ENCODE measurements at regions not wholly inside any gene's neighbourhood (a gene's known extent, or its start where the extent isn't known, plus 50 kb on each side); places are given as distances from the start of the nearest gene placed in this dataset.
"Not testable (repeated sequence)": the region's sequence is repeated elsewhere in the genome, so short reads cannot be mapped to it uniquely, and the experiment has no call there.

DNA sequence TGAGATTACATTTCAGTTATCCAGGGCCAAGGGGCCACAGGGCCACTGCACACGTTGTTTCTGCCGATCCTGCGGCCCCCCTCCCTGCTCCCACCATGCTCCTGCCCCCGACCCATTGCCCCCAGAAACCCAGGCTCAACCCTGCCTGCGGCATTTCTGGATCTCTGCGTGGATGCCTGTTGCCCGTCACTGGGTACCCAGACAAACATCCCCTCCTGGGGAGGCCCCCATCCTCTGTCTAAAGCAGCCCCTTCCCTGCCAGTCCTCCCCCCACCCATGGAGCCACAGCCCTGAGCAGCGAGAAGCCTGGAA is 326.4 kb upstream of the SFSWAP start:
- Histone ChIP-seq H3K27me3 (peaks cover 21% of the 10 kb centered on the region), H3K36me3 (no peaks in the 10 kb centered on the region), H3K4me3 (no peak overlapping the region), H3K9me3 (no peaks in the 10 kb centered on the region)
- no peak for DNase-seq

DNA sequence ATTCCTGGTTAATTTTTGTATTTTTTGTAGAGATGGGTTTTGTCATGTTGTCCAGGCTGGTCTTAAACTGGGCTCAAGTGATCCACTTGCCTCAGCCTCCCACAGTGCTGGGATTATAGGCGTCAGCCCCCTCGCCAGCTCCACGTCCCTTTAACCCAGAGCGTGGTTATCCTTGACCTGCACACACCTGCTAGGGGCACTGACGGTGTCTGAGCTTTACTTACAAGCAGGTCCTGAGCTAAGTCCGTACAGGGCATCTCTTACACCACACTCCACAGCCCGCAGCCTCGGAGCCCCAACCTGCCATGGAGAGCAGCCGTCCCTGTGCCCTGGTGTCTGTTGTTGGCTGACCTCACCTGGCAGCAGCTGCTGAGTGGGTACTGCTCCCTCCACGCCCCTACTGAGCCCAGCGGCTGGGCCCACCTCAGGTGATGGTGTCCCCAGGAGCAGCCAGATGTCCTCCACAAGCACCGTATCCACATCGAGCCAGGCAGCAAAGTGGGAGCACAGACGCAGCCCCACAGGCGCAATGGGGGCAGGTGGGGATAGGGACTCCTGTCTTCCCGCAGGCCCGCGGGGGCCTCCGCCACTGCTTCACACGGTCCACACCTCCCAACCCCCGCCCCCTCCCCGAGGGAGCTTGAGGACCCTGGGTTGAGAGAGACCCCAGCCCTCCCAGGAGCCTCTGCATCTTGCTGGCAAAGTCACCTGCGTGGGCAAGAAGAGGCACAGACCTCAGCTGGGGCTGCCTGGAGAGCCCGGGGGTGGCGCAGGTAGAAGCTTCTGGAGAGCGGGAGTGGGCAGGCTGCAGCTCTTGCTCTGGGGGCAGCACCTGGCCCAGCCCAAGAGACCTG is 325.4 kb upstream of the SFSWAP start:
- Histone ChIP-seq H3K9me3 (no peaks in the 10 kb centered on the region), H3K27me3 (peaks cover 24% of the 10 kb centered on the region), H3K36me3 (no peaks in the 10 kb centered on the region), H3K4me3 (no peak overlapping the region)
- DNase-seq: no peak

DNA sequence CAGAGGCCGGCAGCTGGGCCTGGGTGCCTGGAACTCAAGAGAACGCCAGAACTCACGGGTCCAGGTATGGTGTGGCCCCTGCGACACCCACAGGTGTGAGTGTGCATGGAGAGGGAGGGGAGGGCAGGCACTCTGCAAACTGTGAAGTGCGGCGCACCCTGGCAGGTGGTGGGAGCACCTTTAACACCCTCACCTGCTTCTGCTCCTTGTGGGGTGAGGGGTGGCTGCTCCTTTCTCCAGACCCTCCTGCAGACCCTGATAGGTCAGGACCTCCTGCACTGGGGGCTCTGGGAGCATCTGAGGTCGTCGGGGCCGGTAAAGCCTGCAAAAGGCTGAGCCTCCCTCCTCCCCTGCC is 324.7 kb upstream of the SFSWAP start:
- H3K9me3 ChIP-seq: no peaks in the 10 kb centered on the region
- DNase-seq: no peak

DNA sequence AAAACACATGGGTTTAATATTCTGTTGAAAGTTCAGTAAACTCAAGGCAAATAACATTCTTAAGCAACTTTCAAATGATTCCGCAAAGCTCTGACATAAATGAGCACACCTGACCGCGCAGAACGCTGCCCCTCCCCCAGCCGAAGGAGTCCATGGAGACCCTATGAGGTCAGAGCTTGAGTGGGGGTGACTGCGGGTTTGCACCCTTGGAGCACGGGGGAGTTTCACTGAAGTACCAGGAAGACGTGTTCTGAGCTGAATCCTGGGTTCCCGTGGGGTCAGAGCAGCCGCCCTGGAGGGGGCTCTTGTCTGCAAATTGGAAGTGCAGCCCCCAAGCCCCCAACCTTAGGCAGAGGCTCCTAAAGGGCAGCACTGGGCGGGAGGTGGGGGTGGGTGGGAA is 324.1 kb upstream of the SFSWAP start:
- Histone ChIP-seq H3K9me3 (no peaks in the 10 kb centered on the region), H3K36me3 (no peaks in the 10 kb centered on the region), H3K27me3 (peaks cover 31% of the 10 kb centered on the region), H3K4me3 (no peak overlapping the region)
- no peak for DNase-seq

More for the DNA sequence above, 324.7 kb upstream of the SFSWAP start:
- Histone ChIP-seq H3K36me3 (no peaks in the 10 kb centered on the region), H3K27me3 (peaks cover 28% of the 10 kb centered on the region), H3K4me3 (no peak overlapping the region)

DNA sequence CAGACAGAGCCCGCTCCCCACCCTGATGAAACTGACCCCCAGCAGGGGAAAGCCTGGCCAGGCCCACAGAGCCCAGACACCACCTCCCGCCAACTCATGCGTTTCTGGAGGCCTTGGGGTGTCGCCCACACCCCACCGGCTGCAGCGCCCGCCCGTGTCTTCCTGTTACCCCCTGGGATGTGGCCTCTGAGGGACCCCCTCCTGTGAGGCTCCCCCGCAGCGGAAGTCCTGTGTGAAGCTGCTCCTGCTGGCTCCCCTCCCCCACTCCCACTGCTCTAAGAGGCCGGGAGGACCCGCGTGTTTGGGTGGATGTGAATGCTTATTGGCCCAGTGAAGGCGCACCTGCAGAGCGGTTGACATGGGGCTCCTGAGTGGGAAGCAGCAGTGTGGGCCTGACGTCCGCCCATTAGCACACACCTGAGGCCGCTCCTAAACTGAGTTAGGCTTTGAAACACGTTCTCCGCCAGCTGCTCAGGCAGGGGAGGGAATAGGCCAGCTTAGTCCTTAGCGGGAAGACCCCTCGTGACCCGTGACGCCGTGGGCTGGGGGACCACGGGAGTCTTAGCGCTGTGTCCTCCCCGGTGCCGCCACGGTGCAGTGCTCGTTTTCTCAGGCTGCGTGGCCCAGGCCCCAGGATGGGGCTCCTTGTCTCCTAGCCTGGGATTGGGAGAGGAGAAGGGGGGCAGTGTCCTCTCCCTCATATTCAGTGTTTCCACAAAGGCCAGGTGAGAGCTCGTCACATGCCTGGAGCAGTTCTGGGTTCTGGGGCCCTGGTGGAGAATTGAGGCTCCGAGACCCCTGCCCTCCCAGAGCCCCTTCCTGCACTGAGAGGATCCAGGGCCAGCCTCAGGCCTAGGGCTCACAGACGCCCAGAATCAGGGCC is 323.4 kb upstream of the SFSWAP start:
- H3K36me3 ChIP-seq: no peaks in the 10 kb centered on the region
- H3K9me3 ChIP-seq: no peaks in the 10 kb centered on the region
- DNase-seq: no peak
- H3K4me3 ChIP-seq: no peak overlapping the region
- peaks cover 33% of the 10 kb centered on the region for H3K27me3 ChIP-seq

DNA sequence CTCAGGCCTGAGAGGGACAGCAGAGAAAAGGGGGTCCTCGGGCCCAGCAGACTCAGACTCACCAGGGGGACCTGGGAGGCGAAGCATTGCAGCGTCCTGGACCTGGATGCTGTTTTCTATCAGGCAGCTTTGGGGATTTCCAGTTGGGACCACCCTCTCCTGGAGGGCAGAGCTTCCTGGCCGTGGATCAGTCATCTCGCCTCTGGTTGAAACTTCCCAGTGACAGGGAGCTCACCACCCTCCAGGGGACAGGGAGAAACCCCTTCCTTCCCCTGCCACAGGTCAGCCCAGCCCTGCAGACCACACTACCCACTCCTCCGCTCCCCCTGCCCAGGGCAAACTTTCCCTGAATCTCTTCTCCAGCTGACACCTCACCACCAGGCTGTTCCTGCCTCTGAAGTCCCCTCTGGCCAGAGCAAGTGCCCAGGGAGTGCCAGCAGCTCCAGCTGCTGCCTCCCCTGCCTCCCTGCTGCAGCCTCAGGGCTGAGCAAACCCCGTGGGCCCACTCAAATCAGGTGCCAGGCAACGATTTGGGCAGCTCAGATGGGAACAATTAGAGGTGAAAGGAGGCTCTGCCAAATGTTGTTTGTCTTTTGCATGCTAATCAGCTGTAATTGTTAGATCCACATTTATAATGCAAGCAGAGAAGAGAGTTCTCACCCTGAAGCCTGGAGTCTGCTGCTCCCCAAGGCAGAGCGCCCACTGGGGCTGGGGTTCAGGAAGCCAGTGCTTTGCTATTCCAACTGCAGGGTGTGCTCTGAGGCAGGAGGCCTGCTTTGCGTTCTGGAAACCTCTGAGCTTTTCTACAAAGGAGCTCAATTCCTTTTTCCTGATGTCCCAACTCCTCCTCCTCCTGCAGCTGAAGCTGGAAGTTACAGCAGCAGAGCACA is 322.5 kb upstream of the SFSWAP start:
- H3K4me3 ChIP-seq, H3K36me3 ChIP-seq, H3K9me3 ChIP-seq, DNase-seq: not testable (repeated sequence)
- H3K27me3 ChIP-seq: peaks cover 31% of the 10 kb centered on the region

DNA sequence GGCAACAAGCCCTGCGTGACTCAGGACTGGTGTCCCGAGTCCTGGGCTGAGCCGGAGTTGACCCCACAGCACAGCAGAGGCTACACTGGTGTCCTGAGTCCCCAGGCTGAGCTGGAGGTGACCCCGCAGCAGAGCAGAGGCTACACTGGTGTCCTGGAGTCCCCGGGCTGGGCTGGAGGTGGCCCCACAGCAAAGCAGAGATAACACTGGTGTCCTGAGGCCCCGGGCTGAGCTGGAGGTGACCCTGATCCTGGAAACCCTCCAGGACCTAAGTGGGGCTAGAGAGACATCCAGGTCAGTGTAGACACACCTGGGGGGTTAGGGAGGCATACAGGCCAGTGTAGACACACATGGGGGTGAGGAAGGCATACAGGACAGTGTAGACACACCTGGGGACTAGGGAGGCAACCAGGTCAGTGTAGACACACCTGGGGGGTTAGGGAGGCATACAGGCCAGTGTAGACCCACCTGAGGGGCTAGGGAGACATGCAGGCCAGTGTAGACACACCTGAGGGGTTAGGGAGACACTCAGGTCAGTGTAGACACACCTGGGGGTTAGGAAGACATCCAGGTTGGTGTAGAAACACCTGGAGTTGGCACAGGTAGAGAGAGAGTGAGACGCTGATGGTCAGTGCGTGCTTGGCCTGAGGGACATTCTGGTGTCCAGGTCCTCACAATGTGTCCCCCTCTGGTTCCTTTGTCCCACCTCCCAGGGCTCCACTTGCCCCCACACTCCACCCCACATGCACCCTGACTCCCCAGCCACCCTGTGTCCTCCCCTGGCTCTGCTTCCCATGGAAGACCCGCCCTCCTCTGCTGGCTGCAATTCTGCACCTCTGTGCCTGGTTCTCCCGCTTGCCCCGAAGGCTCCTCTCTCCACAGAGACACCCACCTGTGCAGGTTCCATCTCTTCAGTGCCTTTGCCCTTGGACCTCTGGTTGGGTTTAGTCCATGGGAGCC is 321.6 kb upstream of the SFSWAP start:
- H3K36me3 ChIP-seq: no peaks in the 10 kb centered on the region
- H3K9me3 ChIP-seq: no peaks in the 10 kb centered on the region
- H3K4me3 ChIP-seq: no peak overlapping the region
- DNase-seq: no peak
- H3K27me3 ChIP-seq: peaks cover 23% of the 10 kb centered on the region

DNA sequence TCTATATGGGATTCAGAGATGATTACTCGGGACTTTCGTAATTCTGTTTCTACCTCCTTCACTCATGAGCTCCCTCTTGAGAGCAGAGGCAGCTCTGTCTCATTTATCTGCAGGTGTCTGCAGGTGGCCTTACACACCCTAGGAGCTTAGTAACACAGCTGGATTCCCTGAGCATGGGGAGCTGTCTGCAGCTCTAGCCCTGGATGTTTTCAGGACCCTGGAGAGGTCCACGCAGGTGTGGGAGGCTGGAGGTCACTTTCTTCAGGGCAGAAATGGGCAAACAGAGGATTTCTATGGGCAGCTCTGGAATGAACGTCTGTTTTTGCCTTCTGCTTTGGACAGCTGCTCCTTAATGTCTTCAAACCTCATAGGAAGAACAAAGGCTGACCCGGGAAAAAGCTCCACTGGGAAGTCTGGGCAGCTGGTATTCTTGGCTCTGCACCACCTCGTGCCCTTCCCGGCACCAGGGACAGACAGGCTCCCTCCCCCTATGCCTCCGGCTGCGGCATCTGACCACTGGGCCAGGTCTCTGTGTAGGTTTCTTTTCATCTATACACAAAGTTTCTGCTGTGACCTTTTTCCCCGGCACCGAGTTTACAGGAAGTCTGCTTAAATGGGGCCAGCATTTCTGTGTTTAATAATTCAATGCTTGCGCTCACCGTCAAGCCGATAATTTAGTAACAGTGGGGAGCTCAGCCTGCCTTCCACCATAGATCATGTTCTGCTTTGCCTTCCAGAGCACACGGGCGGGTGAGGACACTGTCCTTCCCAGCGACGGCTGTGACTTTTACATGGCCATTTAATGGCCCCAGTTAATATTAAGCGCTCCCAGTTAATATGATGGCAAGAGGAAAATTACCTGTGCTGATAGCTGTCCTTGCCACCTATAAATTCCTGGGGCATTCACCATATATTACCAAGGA is 320.2 kb upstream of the SFSWAP start:
- no peak overlapping the region for H3K4me3 ChIP-seq
- no peaks in the 10 kb centered on the region for H3K9me3 ChIP-seq
- peaks cover 12% of the 10 kb centered on the region for H3K27me3 ChIP-seq
- no peak for DNase-seq
- no peaks in the 10 kb centered on the region for H3K36me3 ChIP-seq

DNA sequence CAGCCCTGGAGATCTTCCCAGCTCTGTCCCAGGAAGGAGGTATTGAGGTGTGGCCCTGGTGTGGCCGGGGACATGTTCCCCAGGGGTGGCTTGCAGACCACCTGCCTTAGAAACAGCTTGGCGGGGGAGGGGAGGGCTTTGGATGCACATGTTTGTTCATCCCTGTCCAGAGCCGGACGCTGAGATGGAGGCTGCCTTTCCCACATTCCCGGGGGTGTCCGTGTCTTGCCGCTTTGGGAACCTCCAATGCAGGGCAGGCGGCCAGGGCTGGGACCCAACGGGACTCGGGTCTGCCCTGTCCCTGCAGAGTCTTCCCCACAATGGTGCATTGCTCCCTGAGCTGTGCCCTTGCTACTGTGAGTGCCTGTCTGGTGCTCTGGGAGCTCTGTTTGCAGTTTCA is 319.5 kb upstream of the SFSWAP start:
- no peaks in the 10 kb centered on the region for H3K9me3 ChIP-seq
- no peak for DNase-seq
- H3K36me3 ChIP-seq: no peaks in the 10 kb centered on the region
- H3K27me3 ChIP-seq: peaks cover 12% of the 10 kb centered on the region
- H3K4me3 ChIP-seq: no peak overlapping the region

DNA sequence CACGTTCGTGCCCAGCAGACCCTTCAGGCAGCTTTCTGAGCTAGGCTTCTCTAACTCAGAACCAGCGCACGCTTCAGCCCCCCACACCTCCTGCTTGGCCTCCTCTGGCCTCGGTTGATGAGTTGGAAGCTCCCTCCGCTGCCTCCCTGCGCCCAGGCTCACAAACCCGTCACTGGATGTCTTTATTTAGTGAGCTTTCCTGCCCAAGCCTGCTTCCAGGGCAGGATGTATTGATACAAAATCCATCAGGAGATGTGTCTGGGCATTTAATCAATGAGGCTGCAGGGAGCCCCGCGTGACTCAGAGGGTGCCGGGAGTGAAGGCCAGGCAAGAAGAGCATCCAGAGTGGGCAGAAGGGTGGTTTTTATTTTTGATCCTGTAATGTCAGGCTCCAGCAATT is 316.1 kb upstream of the SFSWAP start:
- peaks cover 12% of the 10 kb centered on the region for H3K27me3 ChIP-seq

DNA sequence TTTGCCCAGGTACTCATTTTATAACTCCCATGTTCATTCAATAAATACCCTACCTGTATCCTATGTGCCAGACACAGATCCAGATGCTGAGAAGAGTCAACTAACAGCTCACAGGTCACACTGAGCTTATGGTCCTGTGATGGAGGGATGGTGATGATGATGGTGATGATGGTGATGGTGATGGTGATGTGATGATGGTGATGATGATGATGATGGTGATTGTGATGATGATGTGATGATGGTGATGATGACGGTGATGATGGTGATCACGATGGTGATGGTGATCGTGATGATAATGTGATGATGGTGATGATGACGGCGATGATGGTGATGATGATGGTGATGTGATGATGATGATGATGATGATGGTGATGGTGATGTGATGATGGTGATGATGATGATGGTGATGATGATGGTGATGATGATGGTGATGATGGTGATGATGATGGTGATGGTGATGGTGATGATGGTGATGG is 315.6 kb upstream of the SFSWAP start:
- H3K4me3 ChIP-seq, H3K9me3 ChIP-seq, DNase-seq, H3K36me3 ChIP-seq: not testable (repeated sequence)
- peaks cover 11% of the 10 kb centered on the region for H3K27me3 ChIP-seq

More for the DNA sequence above, 316.1 kb upstream of the SFSWAP start:
- H3K9me3 ChIP-seq, H3K36me3 ChIP-seq, DNase-seq, H3K4me3 ChIP-seq: not testable (repeated sequence)

DNA sequence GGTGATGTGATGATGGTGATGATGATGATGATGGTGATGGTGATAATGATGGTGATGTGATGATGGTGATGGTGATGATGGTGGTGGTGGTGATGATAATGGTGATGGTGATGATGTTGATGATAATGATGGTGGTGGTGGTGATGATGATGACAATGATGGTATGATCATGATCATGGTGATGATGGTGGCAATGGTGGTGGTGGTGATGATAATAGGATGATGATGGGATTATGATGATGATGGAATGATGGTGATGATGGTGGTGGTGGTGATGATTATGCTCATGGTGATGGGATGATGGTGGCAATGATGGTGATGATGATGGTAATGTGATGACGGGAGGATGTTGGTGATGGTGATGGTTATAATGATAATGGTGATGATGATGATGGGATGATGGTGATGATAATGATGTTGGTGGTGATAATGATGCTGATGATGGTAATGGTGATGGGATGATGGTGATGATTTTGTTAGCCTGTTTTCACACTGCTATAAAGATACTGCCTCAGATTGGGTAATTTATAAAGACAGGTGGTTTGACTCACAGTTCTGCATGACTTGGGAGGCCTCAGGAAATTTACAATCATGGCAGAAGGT is 314.8 kb upstream of the SFSWAP start:
- DNase-seq: no peak
- Histone ChIP-seq H3K36me3 (no peaks in the 10 kb centered on the region), H3K27me3 (peaks cover 4% of the 10 kb centered on the region; the same call in 1 of the 2 replicates), H3K4me3 (no peak overlapping the region), H3K9me3 (peaks cover 10% of the 10 kb centered on the region)

DNA sequence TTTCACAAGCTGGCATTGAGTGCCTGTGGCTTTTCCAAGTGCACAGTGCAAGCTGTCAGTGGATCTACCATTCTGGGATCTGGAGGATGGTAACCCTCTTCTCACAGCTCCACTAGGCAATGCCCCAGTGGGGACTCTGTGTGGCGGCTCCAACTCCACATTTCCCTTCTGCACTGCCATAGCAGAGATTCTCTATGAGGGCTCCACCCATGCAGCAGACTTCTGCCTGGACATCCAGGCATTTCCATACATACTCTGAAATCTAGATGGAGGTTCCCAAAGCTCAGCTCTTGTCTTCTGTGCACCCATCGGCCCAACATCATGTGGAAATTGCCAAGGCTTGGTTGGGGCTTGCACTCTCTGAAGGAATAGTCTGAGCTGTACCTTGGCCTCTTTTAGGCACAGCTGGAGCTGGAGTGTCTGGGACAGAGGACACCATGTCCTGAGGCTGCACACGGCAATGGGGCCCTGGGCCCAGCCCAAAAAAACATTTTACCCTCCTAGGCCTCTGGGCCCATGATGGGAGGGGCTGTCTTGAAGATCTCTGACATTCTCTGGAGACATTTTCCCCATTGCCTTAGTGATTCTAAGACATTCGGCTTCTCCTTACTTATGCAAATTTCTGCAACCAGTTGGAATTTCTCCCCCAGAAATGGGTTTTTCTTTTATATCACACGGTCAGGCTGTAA is 313.3 kb upstream of the SFSWAP start:
- DNase-seq: no peak
- peaks cover 10% of the 10 kb centered on the region for H3K9me3 ChIP-seq
- H3K4me3 ChIP-seq: no peak overlapping the region
- H3K36me3 ChIP-seq: no peaks in the 10 kb centered on the region
- no peaks in the 10 kb centered on the region for H3K27me3 ChIP-seq

DNA sequence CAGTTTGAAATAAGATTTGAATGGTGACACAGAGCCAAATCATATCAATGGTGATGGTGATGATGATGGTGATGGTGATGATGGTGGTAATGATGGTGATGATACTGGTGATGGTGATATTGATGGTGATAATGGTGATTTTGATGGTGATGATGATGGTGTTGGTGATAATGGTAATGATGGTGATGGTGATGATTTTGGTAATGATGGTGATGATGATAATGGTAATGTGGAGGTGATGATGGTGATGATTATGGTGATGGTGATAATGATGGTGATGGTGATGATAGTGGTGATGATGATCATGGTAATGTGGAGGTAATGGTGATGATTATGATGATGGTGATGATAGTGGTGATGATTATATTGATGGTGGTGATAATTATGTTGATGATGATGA is 311.9 kb upstream of the SFSWAP start:
- Histone ChIP-seq H3K9me3 (peaks cover 10% of the 10 kb centered on the region), H3K4me3 (no peak overlapping the region), H3K27me3 (no peaks in the 10 kb centered on the region), H3K36me3 (no peaks in the 10 kb centered on the region)
- DNase-seq: no peak
